CD4-positive, alpha-beta memory T cell (primary cell): ENCODE measurements at regions not wholly inside any gene's neighbourhood (a gene's known extent, or its start where the extent isn't known, plus 50 kb on each side); places are given as distances from the start of the nearest gene placed in this dataset.
A peak's percentile ranks its signal among the peaks of the same experiment; 100 is the strongest.
"Not testable (repeated sequence)": the region's sequence is repeated elsewhere in the genome, so short reads cannot be mapped to it uniquely, and the experiment has no call there.

ENCODE experiments used
- CTCF ChIA-PET: fragments of 350-600 bp; sonication (Branson Sonifier 250); formaldehyde crosslinking; loops from one replicate; lab custom pipeline; 2021; ENCODE audit warnings: inconsistent platforms; ENCODE audit not compliant: partially characterized antibody; lab: Charles Lee
- POLR2A ChIA-PET: fragments of 350-600 bp; sonication (Branson Sonifier 250); formaldehyde crosslinking; loops from one replicate; lab custom pipeline; 2021; ENCODE audit not compliant: partially characterized antibody; lab: Charles Lee
- DNase-seq, 5 donors: peaks; one replicate each; pipeline versions ENCODE4 v3.0.0 to v3.0.0-alpha.2; 2020 to 2022; ENCODE audit warnings: mixed read lengths in 1 of 5
- H3K27ac ChIP-seq: one replicate; pipeline ENCODE4 v1.7.0; 2013; ENCODE audit warnings: low read depth, low read length
- H3K27me3 ChIP-seq: 2 replicates; pipeline ENCODE4 v1.7.0; 2013; ENCODE audit warnings: mild to moderate bottlenecking, low read length, moderate library complexity; ENCODE audit not compliant: insufficient read depth
- H3K36me3 ChIP-seq: 2 replicates; pipeline ENCODE4 v1.7.0; 2013; ENCODE audit warnings: mild to moderate bottlenecking, low read length, moderate library complexity; ENCODE audit not compliant: insufficient read depth
- H3K4me1 ChIP-seq: 2 replicates; pipeline ENCODE4 v1.7.0; 2013; ENCODE audit warnings: mild to moderate bottlenecking, low read length, moderate library complexity; ENCODE audit not compliant: insufficient read depth
- H3K4me3 ChIP-seq, 2 donors: one replicate each; pipeline ENCODE4 v1.7.0; 2013; ENCODE audit warnings: low read length in 2 of 2, mild to moderate bottlenecking in 1 of 2
- H3K9me3 ChIP-seq, 2 donors: one replicate each; pipeline ENCODE4 v1.7.0; 2013; ENCODE audit warnings: low read length in 2 of 2, control low read depth in 1 of 2; ENCODE audit not compliant: control insufficient read depth in 1 of 2
- H3K27ac Mint-ChIP-seq, 7 donors: one replicate each; pipeline ENCODE4 v1.8.0; 2020 to 2021; ENCODE audit warnings: mixed read lengths in 7 of 7, mild to moderate bottlenecking in 6 of 7, inconsistent platforms in 3 of 7, moderate library complexity in 3 of 7
- H3K27me3 Mint-ChIP-seq, 2 donors: one replicate each; pipeline ENCODE4 v1.8.0; 2020 to 2021; ENCODE audit warnings: mixed read lengths in 2 of 2
- H3K36me3 Mint-ChIP-seq, 2 donors: one replicate each; pipeline ENCODE4 v1.8.0; 2020 to 2021; ENCODE audit warnings: mixed read lengths in 2 of 2, inconsistent platforms in 1 of 2, mild to moderate bottlenecking in 1 of 2
- H3K4me1 Mint-ChIP-seq, 4 donors: one replicate each; pipeline ENCODE4 v1.8.0; 2020 to 2021; ENCODE audit warnings: mixed read lengths in 4 of 4, mild to moderate bottlenecking in 1 of 4
- H3K4me3 Mint-ChIP-seq, 8 donors: one replicate each; pipeline ENCODE4 v1.8.0; 2020 to 2021; ENCODE audit warnings: mixed read lengths in 8 of 8, mild to moderate bottlenecking in 7 of 8, moderate library complexity in 6 of 8, inconsistent platforms in 3 of 8
- H3K9me3 Mint-ChIP-seq, 8 donors: one replicate each; pipeline ENCODE4 v1.8.0; 2020 to 2021; ENCODE audit warnings: mixed read lengths in 8 of 8, mild to moderate bottlenecking in 5 of 8, inconsistent platforms in 3 of 8, moderate library complexity in 1 of 8
- intact Hi-C: fragments of 100-400 bp; cut with micrococcal nuclease; formaldehyde crosslinking; loops from one replicate; pipeline ENCODE4 v1.15.1; 2023

GRCh38 chr10:16020836-16021235, 160.5 kb upstream of the MINDY3 start:
- Histone ChIP-seq H3K9me3 (no peaks in the 10 kb centered on the region), H3K4me1 (no peaks in the 10 kb centered on the region), H3K4me3 (no peak overlapping the region), H3K27ac (no peak overlapping the region), H3K36me3 (no peaks in the 10 kb centered on the region), H3K27me3 (no peaks in the 10 kb centered on the region)
- ChIA-PET CTCF (no interaction called here), POLR2A (no interaction called here)
- intact Hi-C loops: no loop called here
- no peak for DNase-seq
- no peak overlapping the region for H3K4me3 Mint-ChIP-seq
- H3K4me1 Mint-ChIP-seq: no peaks in the 10 kb centered on the region
- H3K9me3 Mint-ChIP-seq: peaks cover 0 to 15% (median 10%) of the 10 kb centered on the region in 8 donors
- no peaks in the 10 kb centered on the region for H3K36me3 Mint-ChIP-seq
- H3K27ac Mint-ChIP-seq: peak overlapping the region in 1 of 7 donors; percentile 14
- H3K27me3 Mint-ChIP-seq: no peaks in the 10 kb centered on the region

GRCh38 chr10:16026832-16027231, 166.5 kb upstream of the MINDY3 start:
- CTCF ChIA-PET, H3K27ac Mint-ChIP-seq, H3K4me3 Mint-ChIP-seq, H3K27me3 Mint-ChIP-seq, H3K27ac ChIP-seq, H3K9me3 ChIP-seq, DNase-seq, H3K9me3 Mint-ChIP-seq, H3K4me1 Mint-ChIP-seq, H3K27me3 ChIP-seq, POLR2A ChIA-PET, intact Hi-C loops, H3K4me3 ChIP-seq, H3K4me1 ChIP-seq, H3K36me3 ChIP-seq, H3K36me3 Mint-ChIP-seq: not testable (repeated sequence)

DNA sequence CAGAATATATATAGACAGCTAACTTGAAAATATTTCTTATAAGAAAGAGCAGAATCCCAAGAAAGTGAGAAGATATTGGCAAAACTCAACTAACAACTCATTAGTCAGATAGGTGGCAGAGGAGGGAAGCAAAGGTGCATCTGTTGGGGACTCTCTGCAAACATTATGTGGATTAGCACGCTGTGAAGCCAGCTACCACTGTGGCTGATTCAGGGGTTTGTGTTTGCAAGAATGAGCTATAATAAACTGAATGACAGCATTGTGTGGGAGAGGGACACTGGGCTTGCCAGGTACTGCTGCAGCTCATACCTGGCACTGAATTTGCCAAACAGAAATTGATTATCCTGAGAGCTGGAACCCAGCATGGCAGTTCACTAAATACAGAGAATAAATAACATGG, 170.3 kb upstream of the MINDY3 start:
- Mint-ChIP-seq H3K9me3 (peaks cover 0 to 29% (median 13%) of the 10 kb centered on the region in 8 donors), H3K36me3 (no peaks in the 10 kb centered on the region), H3K27ac (no peak overlapping the region), H3K4me3 (no peak overlapping the region), H3K27me3 (no peaks in the 10 kb centered on the region), H3K4me1 (no peaks in the 10 kb centered on the region)
- no peak for DNase-seq
- Histone ChIP-seq H3K4me3 (no peak overlapping the region), H3K9me3 (no peaks in the 10 kb centered on the region), H3K27me3 (no peaks in the 10 kb centered on the region), H3K36me3 (no peaks in the 10 kb centered on the region), H3K4me1 (no peaks in the 10 kb centered on the region), H3K27ac (no peak overlapping the region)
- ChIA-PET CTCF (no interaction called here), POLR2A (no interaction called here)
- intact Hi-C loops: no loop called here

DNA sequence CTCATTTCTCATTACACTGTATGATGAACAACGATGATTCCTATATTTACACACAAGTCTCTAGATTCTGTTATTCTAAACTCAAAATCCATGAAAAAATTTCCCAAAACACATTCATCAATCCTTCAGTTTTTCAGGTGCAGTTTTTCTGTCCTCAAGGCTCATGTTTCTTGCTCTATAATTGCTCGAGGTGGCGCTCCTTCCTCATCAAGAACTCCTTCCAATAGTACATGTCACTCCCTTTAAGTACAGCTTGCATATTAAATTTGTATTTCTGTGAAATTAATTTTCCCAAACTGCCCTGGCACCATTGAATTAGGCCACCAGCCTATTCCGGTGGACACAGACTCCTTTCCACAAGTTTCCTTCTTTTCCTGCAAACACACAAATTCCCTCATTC, 188.7 kb upstream of the MINDY3 start:
- Histone ChIP-seq H3K36me3 (no peaks in the 10 kb centered on the region), H3K4me3 (no peak overlapping the region), H3K9me3 (no peaks in the 10 kb centered on the region), H3K27me3 (no peaks in the 10 kb centered on the region), H3K27ac (no peak overlapping the region), H3K4me1 (no peaks in the 10 kb centered on the region)
- Mint-ChIP-seq H3K27ac (no peak overlapping the region), H3K4me3 (no peak overlapping the region), H3K36me3 (no peaks in the 10 kb centered on the region), H3K4me1 (no peaks in the 10 kb centered on the region), H3K27me3 (peaks cover 0 to 5% of the 10 kb centered on the region in 2 donors), H3K9me3 (peaks cover 0 to 2% (median 0%) of the 10 kb centered on the region in 8 donors)
- CTCF ChIA-PET: no interaction called here
- intact Hi-C loops: no loop called here
- DNase-seq: no peak
- POLR2A ChIA-PET: no interaction called here

- Mint-ChIP-seq H3K9me3 (peaks cover 0 to 2% (median 0%) of the 10 kb centered on the region in 8 donors), H3K4me1 (no peaks in the 10 kb centered on the region), H3K27ac (peak overlapping the region in 1 of 7 donors; percentile 56), H3K27me3 (peaks cover 0 to 5% of the 10 kb centered on the region in 2 donors), H3K36me3 (no peaks in the 10 kb centered on the region), H3K4me3 (no peak overlapping the region)
- no peaks in the 10 kb centered on the region for H3K4me1 ChIP-seq
- no peak for DNase-seq
- ChIA-PET CTCF (no interaction called here), POLR2A (no interaction called here)
- H3K27ac ChIP-seq: no peak overlapping the region
- H3K27me3 ChIP-seq: no peaks in the 10 kb centered on the region
- H3K36me3 ChIP-seq: no peaks in the 10 kb centered on the region
- H3K4me3 ChIP-seq: no peak overlapping the region
- H3K9me3 ChIP-seq: no peaks in the 10 kb centered on the region
- intact Hi-C loops: no loop called here
Measured at GRCh38 chr10:16049782-16050181, 189.5 kb upstream of the MINDY3 start.

GRCh38 chr10:16063350-16063749, 203.0 kb upstream of the MINDY3 start:
- Histone ChIP-seq H3K9me3 (no peaks in the 10 kb centered on the region), H3K4me3 (no peak overlapping the region), H3K27me3 (no peaks in the 10 kb centered on the region), H3K4me1 (no peaks in the 10 kb centered on the region), H3K27ac (no peak overlapping the region), H3K36me3 (no peaks in the 10 kb centered on the region)
- no peak for DNase-seq
- no peak overlapping the region for H3K27ac Mint-ChIP-seq
- intact Hi-C loops: no loop called here
- H3K27me3 Mint-ChIP-seq: no peaks in the 10 kb centered on the region
- no peaks in the 10 kb centered on the region for H3K4me1 Mint-ChIP-seq
- ChIA-PET CTCF (no interaction called here), POLR2A (no interaction called here)
- H3K4me3 Mint-ChIP-seq: no peak overlapping the region
- H3K36me3 Mint-ChIP-seq: no peaks in the 10 kb centered on the region
- H3K9me3 Mint-ChIP-seq: peaks cover 0 to 13% (median 5%) of the 10 kb centered on the region in 8 donors

- CTCF ChIA-PET, H3K27me3 ChIP-seq, H3K27ac ChIP-seq, H3K4me1 Mint-ChIP-seq, intact Hi-C loops, H3K9me3 ChIP-seq, H3K4me1 ChIP-seq, H3K9me3 Mint-ChIP-seq, H3K27ac Mint-ChIP-seq, H3K36me3 Mint-ChIP-seq, POLR2A ChIA-PET, H3K4me3 ChIP-seq, DNase-seq, H3K36me3 ChIP-seq, H3K27me3 Mint-ChIP-seq, H3K4me3 Mint-ChIP-seq: not testable (repeated sequence)
Measured at GRCh38 chr10:16083551-16083950, 223.2 kb upstream of the MINDY3 start.

DNA sequence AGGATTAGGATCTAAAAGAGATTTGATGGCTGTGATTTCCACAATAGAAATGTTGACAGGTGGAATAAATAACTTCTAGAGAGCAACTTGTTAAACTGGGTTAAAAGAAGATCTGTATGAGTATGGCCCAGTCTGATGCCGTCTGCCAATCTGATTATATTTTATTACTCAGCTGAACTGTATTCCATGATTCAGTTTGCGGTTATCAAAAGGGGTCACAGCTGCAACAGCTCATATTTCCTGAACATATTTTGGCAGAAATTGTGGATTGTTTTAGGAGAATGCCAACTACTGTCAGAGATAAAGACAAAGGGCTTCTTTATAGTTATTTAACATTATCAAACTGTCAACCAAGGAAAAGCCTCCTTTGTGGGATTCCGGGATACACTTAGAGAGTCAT, 244.8 kb upstream of the MINDY3 start:
- H3K4me1 ChIP-seq: no peaks in the 10 kb centered on the region
- no peaks in the 10 kb centered on the region for H3K9me3 ChIP-seq
- Mint-ChIP-seq H3K36me3 (no peaks in the 10 kb centered on the region), H3K27ac (no peak overlapping the region), H3K4me3 (no peak overlapping the region), H3K4me1 (no peaks in the 10 kb centered on the region), H3K9me3 (peaks cover 0 to 2% (median 0%) of the 10 kb centered on the region in 8 donors), H3K27me3 (no peaks in the 10 kb centered on the region)
- ChIA-PET CTCF (no interaction called here), POLR2A (no interaction called here)
- no peaks in the 10 kb centered on the region for H3K27me3 ChIP-seq
- DNase-seq: no peak
- no peaks in the 10 kb centered on the region for H3K36me3 ChIP-seq
- no peak overlapping the region for H3K27ac ChIP-seq
- intact Hi-C loops: no loop called here
- no peak overlapping the region for H3K4me3 ChIP-seq
